ENCODE measurements at regions not wholly inside any gene's neighbourhood (a gene's known extent, or its start where the extent isn't known, plus 50 kb on each side); places are given as distances from the start of the nearest gene placed in this dataset.

GRCh38 chr4:96736352-96736889, 896.5 kb downstream of the PDHA2 start:
- no peaks in the 10 kb centered on the region for H3K9me3 ChIP-seq
- DNase-seq: no peak
- no peaks in the 10 kb centered on the region for H3K4me1 ChIP-seq
- H3K4me3 ChIP-seq (ENCODE audit: low read depth, low read length): no peak overlapping the region
- H3K36me3 ChIP-seq: no peaks in the 10 kb centered on the region
- TF ChIP-seq CTCF (IDR thresholded peaks at IDR 0.05; ENCODE audit: low read depth, low read length): no peak
- no peaks in the 10 kb centered on the region for H3K27me3 ChIP-seq

- no peaks in the 10 kb centered on the region for H3K4me1 ChIP-seq
- H3K27me3 ChIP-seq: no peaks in the 10 kb centered on the region
- no peaks in the 10 kb centered on the region for H3K9me3 ChIP-seq
- DNase-seq: no peak
- no peaks in the 10 kb centered on the region for H3K36me3 ChIP-seq
- no peak overlapping the region for H3K4me3 ChIP-seq (ENCODE audit: low read depth, low read length)
- no peak for TF ChIP-seq CTCF (IDR thresholded peaks at IDR 0.05; ENCODE audit: low read depth, low read length)
Measured at GRCh38 chr4:96739101-96739500, 899.2 kb downstream of the PDHA2 start.

GRCh38 chr4:96742332-96743014, 902.6 kb downstream of the PDHA2 start:
- no peaks in the 10 kb centered on the region for H3K36me3 ChIP-seq
- no peak for TF ChIP-seq CTCF (IDR thresholded peaks at IDR 0.05; ENCODE audit: low read depth, low read length)
- no peak overlapping the region for H3K4me3 ChIP-seq (ENCODE audit: low read depth, low read length)
- DNase-seq: no peak
- no peaks in the 10 kb centered on the region for H3K4me1 ChIP-seq
- H3K9me3 ChIP-seq: no peaks in the 10 kb centered on the region
- no peaks in the 10 kb centered on the region for H3K27me3 ChIP-seq

GRCh38 chr4:96744676-96745075, 904.8 kb downstream of the PDHA2 start:
- Histone ChIP-seq H3K4me1 (no peaks in the 10 kb centered on the region), H3K4me3 (ENCODE audit: low read depth, low read length) (no peak overlapping the region), H3K36me3 (no peaks in the 10 kb centered on the region), H3K27me3 (no peaks in the 10 kb centered on the region), H3K9me3 (no peaks in the 10 kb centered on the region)
- DNase-seq: no peak
- no peak for TF ChIP-seq CTCF (IDR thresholded peaks at IDR 0.05; ENCODE audit: low read depth, low read length)

- H3K4me1 ChIP-seq: no peaks in the 10 kb centered on the region
- no peaks in the 10 kb centered on the region for H3K9me3 ChIP-seq
- H3K4me3 ChIP-seq (ENCODE audit: low read depth, low read length): no peak overlapping the region
- DNase-seq: no peak
- no peaks in the 10 kb centered on the region for H3K27me3 ChIP-seq
- TF ChIP-seq CTCF (IDR thresholded peaks at IDR 0.05; ENCODE audit: low read depth, low read length): no peak
- H3K36me3 ChIP-seq: no peaks in the 10 kb centered on the region
Measured at GRCh38 chr4:96753216-96753615, 913.3 kb downstream of the PDHA2 start.

All from BE2C (cell line).